ENCODE measurements at regions not wholly inside any gene's neighbourhood (a gene's known extent, or its start where the extent isn't known, plus 50 kb on each side); places are given as distances from the start of the nearest gene placed in this dataset.
A peak's percentile ranks its signal among the peaks of the same experiment; 100 is the strongest.

DNA sequence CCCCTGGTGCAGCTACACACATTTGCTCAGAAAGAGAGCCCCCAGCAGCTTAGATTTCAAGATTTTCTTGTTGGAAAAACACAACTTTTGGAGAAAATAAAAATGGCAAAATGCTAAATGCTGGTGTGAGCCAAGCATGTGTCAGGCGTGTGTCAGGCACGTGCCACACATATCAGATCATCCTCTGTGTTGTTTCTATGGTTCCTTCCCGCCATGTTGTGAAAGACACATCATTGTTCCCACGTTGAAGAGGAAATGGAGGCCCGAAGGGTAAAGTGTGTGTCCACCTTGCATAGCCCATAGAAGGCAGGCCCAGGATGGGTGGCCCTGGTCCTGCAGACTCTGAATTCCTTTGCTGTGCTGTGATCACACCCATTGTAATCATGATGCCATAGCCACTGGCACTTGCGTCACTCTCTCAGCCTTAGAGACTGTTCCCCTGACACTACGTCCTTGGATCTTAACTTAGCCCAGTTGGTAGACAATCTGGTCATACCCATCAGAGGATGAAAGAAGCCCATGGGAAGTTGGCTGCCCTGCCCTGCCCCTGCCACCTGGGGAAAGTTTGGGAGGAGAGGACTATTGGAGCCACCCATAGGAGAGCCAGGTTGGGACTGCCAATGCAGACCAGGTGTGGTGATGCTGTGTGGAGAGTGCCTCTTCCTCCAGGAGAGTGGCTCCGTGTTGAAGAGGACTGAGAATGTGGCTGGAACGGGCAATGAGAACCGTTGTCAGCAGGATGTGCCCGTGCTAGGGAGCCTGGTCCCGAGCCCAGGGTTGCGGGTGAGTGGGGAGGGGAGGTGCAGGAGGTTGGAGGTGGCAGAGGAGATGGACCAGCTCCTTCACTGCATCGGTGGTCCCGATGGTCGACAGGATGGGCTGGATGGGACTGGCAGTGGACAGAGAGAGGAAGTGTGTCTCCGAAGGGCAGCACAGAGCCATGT, 65.6 kb upstream of the IGFBP3 start:
- DNase-seq = no peak
- TF ChIP-seq, protein P1, sequence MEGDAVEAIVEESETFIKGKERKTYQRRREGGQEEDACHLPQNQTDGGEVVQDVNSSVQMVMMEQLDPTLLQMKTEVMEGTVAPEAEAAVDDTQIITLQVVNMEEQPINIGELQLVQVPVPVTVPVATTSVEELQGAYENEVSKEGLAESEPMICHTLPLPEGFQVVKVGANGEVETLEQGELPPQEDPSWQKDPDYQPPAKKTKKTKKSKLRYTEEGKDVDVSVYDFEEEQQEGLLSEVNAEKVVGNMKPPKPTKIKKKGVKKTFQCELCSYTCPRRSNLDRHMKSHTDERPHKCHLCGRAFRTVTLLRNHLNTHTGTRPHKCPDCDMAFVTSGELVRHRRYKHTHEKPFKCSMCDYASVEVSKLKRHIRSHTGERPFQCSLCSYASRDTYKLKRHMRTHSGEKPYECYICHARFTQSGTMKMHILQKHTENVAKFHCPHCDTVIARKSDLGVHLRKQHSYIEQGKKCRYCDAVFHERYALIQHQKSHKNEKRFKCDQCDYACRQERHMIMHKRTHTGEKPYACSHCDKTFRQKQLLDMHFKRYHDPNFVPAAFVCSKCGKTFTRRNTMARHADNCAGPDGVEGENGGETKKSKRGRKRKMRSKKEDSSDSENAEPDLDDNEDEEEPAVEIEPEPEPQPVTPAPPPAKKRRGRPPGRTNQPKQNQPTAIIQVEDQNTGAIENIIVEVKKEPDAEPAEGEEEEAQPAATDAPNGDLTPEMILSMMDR (IDR thresholded peaks at IDR 0.05; ENCODE audit: low read depth, low read length) = no peak
- Histone ChIP-seq H3K9me3 (no peaks in the 10 kb centered on the region), H3K27me3 (no peaks in the 10 kb centered on the region), H3K4me3 (ENCODE audit: low read depth, low read length) (no peak overlapping the region), H3K4me1 (no peaks in the 10 kb centered on the region; the same call in 1 of the 2 replicates), H3K36me3 (no peaks in the 10 kb centered on the region)

DNA sequence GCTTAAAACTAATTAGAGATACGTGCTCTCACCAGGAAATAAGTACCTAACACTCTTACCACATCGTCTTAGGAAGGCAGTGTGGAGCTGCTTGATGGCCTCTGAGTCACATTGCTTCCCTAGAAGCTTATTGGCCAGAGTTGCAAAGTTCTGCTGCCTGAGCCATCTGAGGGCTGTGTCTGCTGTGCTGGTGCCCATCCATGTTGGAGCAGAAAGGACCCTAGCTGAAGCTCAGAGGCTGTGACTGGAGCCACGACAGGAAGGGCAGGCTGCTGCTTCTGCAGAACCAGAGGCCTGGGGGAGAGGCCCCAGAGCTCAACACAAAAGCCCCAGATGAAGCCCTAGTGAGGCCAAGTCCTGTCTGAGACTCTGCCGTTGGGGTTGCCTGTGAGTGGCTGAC, 64.8 kb upstream of the IGFBP3 start:
- Histone ChIP-seq H3K36me3 (no peaks in the 10 kb centered on the region), H3K9me3 (no peaks in the 10 kb centered on the region), H3K4me3 (ENCODE audit: low read depth, low read length) (no peak overlapping the region), H3K27me3 (no peaks in the 10 kb centered on the region), H3K4me1 (no peaks in the 10 kb centered on the region; the same call in 1 of the 2 replicates)
- no peak for DNase-seq
- TF ChIP-seq, protein P1 (IDR thresholded peaks at IDR 0.05; ENCODE audit: low read depth, low read length) = no peak

DNA sequence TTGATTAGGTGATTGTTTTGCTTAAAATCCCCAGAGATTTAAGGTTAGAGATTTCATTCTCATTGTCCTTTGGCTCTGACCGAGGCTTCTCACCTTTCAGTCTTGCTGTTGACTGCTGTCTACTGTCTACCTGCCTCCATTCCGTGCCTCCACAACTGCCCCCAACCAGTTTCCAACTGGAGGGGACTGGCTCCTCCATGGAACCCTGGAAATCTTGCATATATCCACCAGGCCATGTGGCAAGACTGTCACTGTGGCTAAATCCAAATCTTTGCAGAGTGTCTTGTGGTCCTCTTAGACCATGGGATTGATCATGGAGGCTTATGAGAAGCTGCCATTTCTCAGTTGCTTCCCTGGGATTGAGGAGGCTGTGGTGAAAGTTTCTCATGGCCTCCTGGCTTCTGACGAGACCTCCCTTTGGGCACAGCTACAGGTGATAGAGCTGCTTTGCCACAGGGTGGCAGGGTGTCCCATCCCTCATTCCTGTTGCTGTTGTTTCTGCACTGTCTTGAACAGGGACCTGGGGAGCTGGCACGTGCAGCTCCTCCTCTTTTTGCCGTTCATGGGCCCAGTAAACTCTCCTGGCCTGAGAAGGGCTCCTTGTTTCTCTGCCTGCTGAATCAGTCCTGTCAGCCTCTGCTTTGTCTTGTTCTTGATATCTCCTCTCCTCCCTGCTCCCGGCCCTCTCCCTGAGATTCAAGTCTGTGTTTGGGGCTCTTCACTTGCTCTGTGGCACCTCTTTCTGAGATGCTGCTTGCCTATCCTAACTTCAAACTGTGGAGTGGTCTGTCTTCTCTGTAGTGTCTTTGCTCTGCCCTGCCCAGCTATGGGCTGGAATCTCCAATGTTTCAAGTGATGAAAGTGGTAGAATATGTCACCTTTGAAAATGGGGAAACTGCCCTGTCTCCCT, 63.6 kb upstream of the IGFBP3 start:
- TF ChIP-seq, protein P1 (IDR thresholded peaks at IDR 0.05; ENCODE audit: low read depth, low read length) = no peak
- no peaks in the 10 kb centered on the region for H3K36me3 ChIP-seq
- no peaks in the 10 kb centered on the region for H3K27me3 ChIP-seq
- no peak overlapping the region for H3K4me3 ChIP-seq (ENCODE audit: low read depth, low read length)
- no peaks in the 10 kb centered on the region for H3K9me3 ChIP-seq
- DNase-seq = no peak
- H3K4me1 ChIP-seq = no peaks in the 10 kb centered on the region; the same call in 1 of the 2 replicates

DNA sequence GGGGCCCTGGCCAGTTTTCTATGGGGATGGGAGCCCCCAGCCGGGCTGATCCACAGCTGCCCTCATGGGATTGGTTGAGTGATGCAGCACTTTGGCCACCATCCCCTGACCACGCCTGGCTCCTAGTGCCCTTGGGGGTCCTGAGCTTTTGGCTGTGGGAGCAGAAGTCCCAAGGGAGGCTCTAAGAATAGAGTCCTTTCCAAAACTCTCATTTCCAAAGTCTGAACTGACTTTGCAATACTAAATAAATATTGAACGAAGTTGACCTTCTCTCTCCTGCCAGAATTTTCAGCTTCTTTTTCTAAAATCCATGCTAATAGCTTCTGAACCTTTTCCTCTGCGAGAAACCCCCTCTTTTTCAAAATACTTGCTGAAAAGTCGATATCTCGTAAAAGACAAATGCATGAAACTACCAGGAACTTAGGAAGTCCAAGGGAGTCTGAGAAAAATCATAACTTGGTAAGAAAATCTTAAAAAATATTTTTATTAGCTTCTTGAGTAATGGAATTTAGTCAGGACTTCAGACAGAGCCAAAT, 62.7 kb upstream of the IGFBP3 start:
- Histone ChIP-seq H3K4me1 (no peaks in the 10 kb centered on the region; the same call in 1 of the 2 replicates), H3K36me3 (no peaks in the 10 kb centered on the region), H3K4me3 (ENCODE audit: low read depth, low read length) (no peak overlapping the region), H3K27me3 (no peaks in the 10 kb centered on the region), H3K9me3 (no peaks in the 10 kb centered on the region)
- TF ChIP-seq, protein P1 (IDR thresholded peaks at IDR 0.05; ENCODE audit: low read depth, low read length) = no peak
- DNase-seq = no peak

DNA sequence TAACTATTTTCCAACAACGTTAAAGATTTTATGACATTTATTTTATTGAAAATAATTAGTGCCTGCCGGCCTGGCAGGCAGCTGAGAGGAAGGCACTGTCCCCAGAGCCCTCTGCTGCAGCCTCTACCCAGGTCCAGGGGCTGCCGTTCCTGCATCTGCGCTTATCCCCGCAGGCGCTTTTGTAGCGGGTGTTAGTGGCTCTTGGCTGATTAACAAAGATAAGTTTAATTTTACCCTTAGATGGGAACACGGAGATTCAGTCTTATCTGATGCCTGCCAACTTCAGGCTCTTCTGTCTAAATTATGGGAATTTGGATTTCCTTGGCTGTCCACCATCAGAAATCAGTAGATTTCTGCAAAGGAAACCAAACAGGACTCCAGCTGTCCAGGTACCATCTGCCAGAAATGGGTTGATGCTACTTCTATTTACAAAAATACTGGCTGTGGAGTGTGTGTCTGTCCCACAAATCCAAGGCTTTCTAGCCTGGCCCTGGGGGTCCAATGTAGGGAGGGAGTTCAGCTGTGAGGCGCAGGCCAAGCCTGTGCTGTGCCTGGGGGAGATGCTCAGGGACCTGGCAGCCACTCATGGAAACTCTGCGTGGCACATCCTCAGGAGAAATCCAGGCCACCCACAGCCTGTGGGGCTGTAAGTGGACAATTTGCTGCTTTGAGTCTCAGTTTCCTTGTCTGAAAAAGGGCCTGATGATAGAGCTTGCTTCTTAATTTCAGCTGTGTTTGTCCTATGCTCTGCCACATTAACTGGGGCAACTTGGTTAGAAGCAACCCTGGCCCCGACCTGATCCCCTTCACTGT, 62.0 kb upstream of the IGFBP3 start:
- no peak overlapping the region for H3K4me3 ChIP-seq (ENCODE audit: low read depth, low read length)
- no peaks in the 10 kb centered on the region for H3K36me3 ChIP-seq
- TF ChIP-seq, protein P1 (IDR thresholded peaks at IDR 0.05; ENCODE audit: low read depth, low read length) = no peak
- H3K9me3 ChIP-seq = no peaks in the 10 kb centered on the region
- no peaks in the 10 kb centered on the region; the same call in 1 of the 2 replicates for H3K4me1 ChIP-seq
- peak; percentile 64 for DNase-seq
- no peaks in the 10 kb centered on the region for H3K27me3 ChIP-seq

Data from BE2C (cell line).